AG04449 (cell line): ENCODE measurements at regions not wholly inside any gene's neighbourhood (a gene's known extent, or its start where the extent isn't known, plus 50 kb on each side); places are given as distances from the start of the nearest gene placed in this dataset.

Experiments
- CTCF ChIA-PET: fragments of 350-600 bp; formaldehyde crosslinking; extraction: SDS; loops from one replicate; lab custom pipeline; 2021; ENCODE audit warnings: antibody characterized with exemption; lab: Yijun Ruan, JAX
- POLR2A ChIA-PET: fragments of 400-600, 350-600 bp; formaldehyde crosslinking; extraction: SDS; loops from one replicate; lab custom pipeline; 2020; ENCODE audit warnings: antibody characterized with exemption, inconsistent platforms; lab: Yijun Ruan, JAX
- DNase-seq: peaks from one replicate; pipeline ENCODE4 v3.0.0-alpha.2; 2010; ENCODE audit warnings: low read depth, low spot score
- H3K4me3 ChIP-seq: 2 replicates; pipeline ENCODE4 v1.5.1; 2011; ENCODE audit warnings: low read depth, mild to moderate bottlenecking, control low read depth, low read length
- TF ChIP-seq, protein P1 (sequence below): IDR thresholded peaks from one replicate; pipeline ENCODE4 v1.5.1; 2011; ENCODE audit warnings: mild to moderate bottlenecking, moderate library complexity, low read length, control low read depth, inconsistent platforms; ENCODE audit not compliant: insufficient read depth; ENCODE audit errors: missing control alignments

DNA sequence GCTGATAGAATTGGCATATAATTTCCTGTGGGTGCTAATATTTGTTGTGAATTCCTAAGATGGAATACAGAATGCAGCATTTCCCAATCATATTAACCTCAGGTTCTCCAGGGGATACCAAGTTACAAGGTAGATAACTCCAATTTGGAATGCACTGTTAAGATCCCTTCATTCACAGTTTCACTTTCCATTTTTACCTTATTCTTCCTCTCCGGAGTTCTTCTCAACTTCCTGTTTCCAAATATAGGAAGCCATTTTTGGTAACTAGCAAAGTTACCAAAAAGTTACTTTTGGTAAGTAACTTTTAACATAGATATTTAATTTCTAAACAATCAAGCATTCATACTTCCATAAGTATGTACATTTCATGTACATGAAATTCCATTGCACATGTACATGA lies 63.5 kb upstream of the PHACTR2 start:
- no peak overlapping the region for H3K4me3 ChIP-seq
- DNase-seq: no peak
- TF ChIP-seq, protein P1, sequence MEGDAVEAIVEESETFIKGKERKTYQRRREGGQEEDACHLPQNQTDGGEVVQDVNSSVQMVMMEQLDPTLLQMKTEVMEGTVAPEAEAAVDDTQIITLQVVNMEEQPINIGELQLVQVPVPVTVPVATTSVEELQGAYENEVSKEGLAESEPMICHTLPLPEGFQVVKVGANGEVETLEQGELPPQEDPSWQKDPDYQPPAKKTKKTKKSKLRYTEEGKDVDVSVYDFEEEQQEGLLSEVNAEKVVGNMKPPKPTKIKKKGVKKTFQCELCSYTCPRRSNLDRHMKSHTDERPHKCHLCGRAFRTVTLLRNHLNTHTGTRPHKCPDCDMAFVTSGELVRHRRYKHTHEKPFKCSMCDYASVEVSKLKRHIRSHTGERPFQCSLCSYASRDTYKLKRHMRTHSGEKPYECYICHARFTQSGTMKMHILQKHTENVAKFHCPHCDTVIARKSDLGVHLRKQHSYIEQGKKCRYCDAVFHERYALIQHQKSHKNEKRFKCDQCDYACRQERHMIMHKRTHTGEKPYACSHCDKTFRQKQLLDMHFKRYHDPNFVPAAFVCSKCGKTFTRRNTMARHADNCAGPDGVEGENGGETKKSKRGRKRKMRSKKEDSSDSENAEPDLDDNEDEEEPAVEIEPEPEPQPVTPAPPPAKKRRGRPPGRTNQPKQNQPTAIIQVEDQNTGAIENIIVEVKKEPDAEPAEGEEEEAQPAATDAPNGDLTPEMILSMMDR: no peak
- ChIA-PET POLR2A (no interaction called here), CTCF (interaction anchor here (1.1 kb wide), 1 partner anchor 38 kb away, joined by 3 read pairs; no protein-coding TSS in a partner anchor)

DNA sequence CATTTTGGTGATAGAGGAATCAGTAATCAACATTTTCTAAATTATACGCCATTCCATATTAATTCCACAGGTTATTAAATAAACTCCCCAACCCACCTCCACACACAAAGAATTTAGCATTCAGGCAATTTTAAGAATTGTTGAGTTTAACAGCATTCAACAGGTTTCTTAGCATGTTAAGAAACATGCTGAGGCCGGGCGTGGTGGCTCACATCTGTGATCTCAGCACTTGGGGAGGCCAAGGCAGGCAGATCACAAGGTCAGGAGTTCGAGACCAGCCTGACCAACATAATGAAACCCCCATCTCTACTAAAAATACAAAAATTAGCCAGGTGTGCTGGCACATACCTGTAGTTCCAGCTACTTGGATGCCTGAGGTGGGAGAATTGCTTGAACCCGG lies 64.0 kb upstream of the PHACTR2 start:
- no peak overlapping the region for H3K4me3 ChIP-seq
- ChIA-PET CTCF (interaction anchor here (1.1 kb wide), 1 partner anchor 38 kb away, joined by 3 read pairs; no protein-coding TSS in a partner anchor), POLR2A (no interaction called here)
- TF ChIP-seq, protein P1: no peak
- DNase-seq: no peak

DNA sequence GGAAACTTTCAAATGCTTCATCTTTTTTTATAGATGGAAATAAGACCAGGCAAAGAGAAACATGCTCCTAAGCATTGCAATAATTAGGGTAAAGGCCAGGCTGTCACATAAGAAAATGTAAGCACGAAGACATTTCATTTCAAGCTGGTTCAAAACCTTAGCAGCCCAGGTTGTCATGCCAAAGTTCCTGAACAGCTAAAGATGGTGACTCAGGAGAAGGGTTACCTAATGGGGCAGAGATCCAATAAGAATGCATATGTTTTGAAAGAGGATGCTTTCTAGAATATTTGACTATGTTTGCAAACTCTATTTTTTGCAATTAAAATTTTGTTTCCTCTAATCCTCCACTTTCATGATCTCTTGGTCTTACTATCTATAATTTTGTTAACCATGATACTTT lies 65.6 kb upstream of the PHACTR2 start:
- TF ChIP-seq, protein P1: no peak
- DNase-seq: no peak
- POLR2A ChIA-PET: no interaction called here
- H3K4me3 ChIP-seq: no peak overlapping the region
- CTCF ChIA-PET: no interaction called here

DNA sequence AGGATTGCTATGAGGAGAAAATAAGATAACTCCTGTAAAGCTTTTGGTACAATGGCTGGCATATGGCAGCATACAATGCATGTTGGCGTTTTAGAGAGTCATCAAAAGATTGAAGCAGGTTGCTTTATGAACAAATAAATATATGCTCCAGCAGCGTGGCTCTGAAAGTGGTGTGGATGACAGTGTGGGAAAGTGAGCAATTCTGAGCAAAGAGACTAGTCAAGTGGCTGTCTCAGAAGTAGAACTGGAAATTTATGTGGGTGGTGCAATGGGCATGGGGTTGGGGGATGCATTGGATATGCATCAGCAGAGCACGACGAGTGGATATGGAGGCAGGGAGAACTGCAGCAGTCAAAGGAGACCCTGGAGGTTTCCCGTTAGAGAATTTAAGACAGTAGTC lies 66.2 kb upstream of the PHACTR2 start:
- CTCF ChIA-PET: interaction anchor here (1.4 kb wide), 1 partner anchor 36 kb away, joined by 3 read pairs; no protein-coding TSS in a partner anchor
- no peak for DNase-seq
- no peak overlapping the region for H3K4me3 ChIP-seq
- TF ChIP-seq, protein P1: no peak
- POLR2A ChIA-PET: no interaction called here

DNA sequence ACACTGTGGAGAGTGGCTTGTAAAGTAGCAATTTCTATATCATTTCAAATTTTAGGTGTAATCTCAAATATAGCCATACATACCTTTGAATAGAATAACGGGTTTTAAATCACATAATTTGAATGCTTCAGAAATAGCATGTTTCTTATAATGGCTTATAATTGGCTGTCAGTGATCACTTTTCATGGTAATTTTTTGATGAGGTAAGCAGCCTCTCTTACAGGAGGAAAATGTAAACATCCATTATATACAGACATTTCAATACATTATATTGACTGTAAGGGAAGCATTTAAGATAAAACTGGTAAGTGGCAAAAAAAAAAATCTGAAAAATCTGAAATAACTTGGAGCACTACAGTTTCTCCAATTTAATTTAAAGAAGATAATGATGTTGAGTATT lies 67.8 kb upstream of the PHACTR2 start:
- TF ChIP-seq, protein P1: no peak
- H3K4me3 ChIP-seq: no peak overlapping the region
- DNase-seq: no peak
- CTCF ChIA-PET: no interaction called here
- POLR2A ChIA-PET: no interaction called here

DNA sequence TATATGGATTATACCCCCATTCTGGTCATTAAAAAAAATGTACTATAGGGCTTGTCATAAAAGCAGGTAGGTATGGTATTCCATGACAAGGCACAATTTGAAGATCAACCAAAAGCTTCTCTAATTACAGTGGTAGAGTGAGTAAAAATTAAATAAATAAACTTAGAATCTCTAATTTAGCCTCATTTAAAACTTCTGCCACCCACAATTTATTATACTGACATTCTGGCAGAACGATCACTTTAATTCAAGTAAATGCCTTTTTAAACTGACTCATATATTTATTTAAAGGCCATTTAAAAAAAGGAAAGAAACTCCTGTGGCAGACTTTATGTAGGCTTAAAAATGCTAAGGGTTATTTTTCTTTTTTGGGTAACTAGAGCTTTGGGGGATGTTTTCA lies 68.3 kb upstream of the PHACTR2 start:
- no peak overlapping the region for H3K4me3 ChIP-seq
- no peak for DNase-seq
- ChIA-PET POLR2A (no interaction called here), CTCF (no interaction called here)
- TF ChIP-seq, protein P1: no peak
